Mesothelial cell of epicardium (in vitro differentiated cells): ENCODE measurements at regions not wholly inside any gene's neighbourhood (a gene's known extent, or its start where the extent isn't known, plus 50 kb on each side); places are given as distances from the start of the nearest gene placed in this dataset.
"Not testable (repeated sequence)": the region's sequence is repeated elsewhere in the genome, so short reads cannot be mapped to it uniquely, and the experiment has no call there.

ENCODE experiments used
- DNase-seq, 2 experiments: peaks; one replicate each; pipeline ENCODE4 v3.0.0; 2021; ENCODE audit warnings: low spot score in 2 of 2; ENCODE audit not compliant: unreplicated experiment in 2 of 2
- H3K27ac Mint-ChIP-seq: 2 replicates; pipeline ENCODE4 v1.8.0; 2021; ENCODE audit warnings: mixed read lengths
- H3K27me3 Mint-ChIP-seq: 2 replicates; pipeline ENCODE4 v1.8.0; 2021; ENCODE audit warnings: low read depth, mixed read lengths
- H3K36me3 Mint-ChIP-seq: 2 replicates; pipeline ENCODE4 v1.8.0; 2021; ENCODE audit warnings: mixed read lengths
- H3K4me1 Mint-ChIP-seq: 2 replicates; pipeline ENCODE4 v1.8.0; 2021; ENCODE audit warnings: mixed read lengths
- H3K4me3 Mint-ChIP-seq: 2 replicates; pipeline ENCODE4 v1.8.0; 2021; ENCODE audit warnings: mild to moderate bottlenecking, moderate library complexity, mixed read lengths
- H3K9me3 Mint-ChIP-seq: 2 replicates; pipeline ENCODE4 v1.8.0; 2021; ENCODE audit warnings: mixed read lengths
- TF ChIP-seq, protein P1 (sequence below): fragments of 200-600 bp; sonication (generic); IDR thresholded peaks from one replicate; pipeline ENCODE4 v1.5.0; 2021; ENCODE audit warnings: antibody characterized with exemption; ENCODE audit not compliant: unreplicated experiment

DNA sequence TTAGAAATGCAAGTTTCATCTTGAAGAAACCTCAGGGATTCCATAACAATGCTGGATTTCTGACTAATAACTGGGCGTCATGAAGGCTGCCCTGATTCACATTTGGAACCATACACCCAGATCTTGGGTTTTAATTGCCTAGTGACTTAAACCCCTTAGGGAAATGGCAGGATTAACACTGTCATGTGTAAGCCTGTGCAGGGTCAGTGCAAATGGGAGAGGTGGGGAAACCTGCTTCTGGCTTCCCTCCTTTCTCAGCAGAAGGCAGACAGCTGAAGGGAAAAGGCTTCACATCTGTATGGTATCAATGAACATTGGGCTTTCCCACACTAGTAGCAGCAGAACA is 364.2 kb downstream of the ANKRD30A start:
- no peaks in the 10 kb centered on the region for H3K27me3 Mint-ChIP-seq
- no peak overlapping the region for H3K4me3 Mint-ChIP-seq
- TF ChIP-seq, protein P1, sequence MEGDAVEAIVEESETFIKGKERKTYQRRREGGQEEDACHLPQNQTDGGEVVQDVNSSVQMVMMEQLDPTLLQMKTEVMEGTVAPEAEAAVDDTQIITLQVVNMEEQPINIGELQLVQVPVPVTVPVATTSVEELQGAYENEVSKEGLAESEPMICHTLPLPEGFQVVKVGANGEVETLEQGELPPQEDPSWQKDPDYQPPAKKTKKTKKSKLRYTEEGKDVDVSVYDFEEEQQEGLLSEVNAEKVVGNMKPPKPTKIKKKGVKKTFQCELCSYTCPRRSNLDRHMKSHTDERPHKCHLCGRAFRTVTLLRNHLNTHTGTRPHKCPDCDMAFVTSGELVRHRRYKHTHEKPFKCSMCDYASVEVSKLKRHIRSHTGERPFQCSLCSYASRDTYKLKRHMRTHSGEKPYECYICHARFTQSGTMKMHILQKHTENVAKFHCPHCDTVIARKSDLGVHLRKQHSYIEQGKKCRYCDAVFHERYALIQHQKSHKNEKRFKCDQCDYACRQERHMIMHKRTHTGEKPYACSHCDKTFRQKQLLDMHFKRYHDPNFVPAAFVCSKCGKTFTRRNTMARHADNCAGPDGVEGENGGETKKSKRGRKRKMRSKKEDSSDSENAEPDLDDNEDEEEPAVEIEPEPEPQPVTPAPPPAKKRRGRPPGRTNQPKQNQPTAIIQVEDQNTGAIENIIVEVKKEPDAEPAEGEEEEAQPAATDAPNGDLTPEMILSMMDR = no peak
- peaks cover 41% of the 10 kb centered on the region for H3K9me3 Mint-ChIP-seq
- no peaks in the 10 kb centered on the region for H3K4me1 Mint-ChIP-seq
- no peak for DNase-seq
- peaks cover 2% of the 10 kb centered on the region for H3K36me3 Mint-ChIP-seq
- H3K27ac Mint-ChIP-seq = no peak overlapping the region

DNA sequence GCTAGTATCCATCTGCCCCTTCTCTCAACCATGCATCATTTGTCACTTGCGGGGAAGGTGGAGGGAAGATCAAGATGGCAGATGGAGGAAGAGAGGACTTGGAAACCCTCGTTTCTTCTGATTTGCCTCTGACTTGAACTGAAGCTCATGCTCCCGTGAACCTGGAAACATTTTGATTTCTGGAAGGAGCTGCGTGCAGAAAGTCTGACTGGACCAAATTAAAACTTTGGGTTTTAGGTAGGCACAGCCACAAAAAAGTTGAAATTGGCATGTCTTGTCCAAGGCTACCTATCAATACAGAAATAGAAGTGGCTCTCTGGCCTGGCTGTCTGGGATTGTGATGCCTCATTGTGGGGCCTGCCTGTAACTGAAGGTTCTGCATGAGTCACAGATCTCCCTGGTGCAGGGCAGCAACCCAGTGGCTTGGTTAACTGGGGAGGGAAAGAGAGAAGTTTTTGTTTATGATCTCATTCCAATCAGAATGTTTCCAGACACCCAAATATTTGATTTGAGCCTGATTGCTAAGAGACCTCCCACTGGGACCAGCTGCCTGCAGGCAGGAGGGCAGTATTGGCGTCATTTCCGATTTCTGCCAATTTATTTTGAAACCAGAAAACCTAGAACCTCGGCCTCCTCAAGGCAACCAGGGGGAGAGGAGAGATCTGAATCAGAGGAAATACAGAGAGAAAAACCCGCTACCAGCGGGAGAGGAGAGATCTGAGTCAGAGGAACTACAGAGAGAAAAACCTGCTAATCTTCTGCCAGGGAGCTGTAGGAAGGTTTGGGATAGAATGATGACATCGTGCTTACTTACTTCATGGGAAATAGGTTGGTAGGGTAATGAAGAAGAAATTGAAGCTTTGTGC is 363.6 kb downstream of the ANKRD30A start:
- Mint-ChIP-seq H3K4me3 (no peak overlapping the region), H3K27me3 (no peaks in the 10 kb centered on the region), H3K36me3 (peaks cover 2% of the 10 kb centered on the region), H3K9me3 (peaks cover 40% of the 10 kb centered on the region), H3K27ac (no peak overlapping the region), H3K4me1 (no peaks in the 10 kb centered on the region)
- DNase-seq = no peak
- TF ChIP-seq, protein P1 = no peak

DNA sequence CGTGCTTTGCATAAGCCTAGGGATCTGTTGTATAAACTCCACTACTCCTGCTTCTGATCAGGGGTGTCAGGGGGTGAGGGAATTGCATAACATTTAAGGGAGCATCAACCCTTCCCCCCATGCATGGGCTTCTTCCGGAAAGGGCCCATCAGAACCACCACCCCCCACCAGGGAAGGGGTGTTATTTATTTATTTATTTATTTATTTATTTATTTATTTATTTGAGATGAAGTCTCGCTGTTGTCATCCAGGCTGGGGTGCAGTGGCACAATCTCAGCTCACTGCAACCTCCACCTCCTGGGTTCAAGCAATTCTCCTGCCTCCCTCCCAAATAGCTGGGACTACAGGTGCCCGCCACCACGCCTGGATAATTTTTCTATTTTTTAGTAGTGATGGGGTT is 355.2 kb downstream of the ANKRD30A start:
- not testable (repeated sequence) for H3K27me3 Mint-ChIP-seq, H3K27ac Mint-ChIP-seq, DNase-seq, H3K36me3 Mint-ChIP-seq, H3K4me1 Mint-ChIP-seq, H3K4me3 Mint-ChIP-seq
- peaks cover 36% of the 10 kb centered on the region for H3K9me3 Mint-ChIP-seq

DNA sequence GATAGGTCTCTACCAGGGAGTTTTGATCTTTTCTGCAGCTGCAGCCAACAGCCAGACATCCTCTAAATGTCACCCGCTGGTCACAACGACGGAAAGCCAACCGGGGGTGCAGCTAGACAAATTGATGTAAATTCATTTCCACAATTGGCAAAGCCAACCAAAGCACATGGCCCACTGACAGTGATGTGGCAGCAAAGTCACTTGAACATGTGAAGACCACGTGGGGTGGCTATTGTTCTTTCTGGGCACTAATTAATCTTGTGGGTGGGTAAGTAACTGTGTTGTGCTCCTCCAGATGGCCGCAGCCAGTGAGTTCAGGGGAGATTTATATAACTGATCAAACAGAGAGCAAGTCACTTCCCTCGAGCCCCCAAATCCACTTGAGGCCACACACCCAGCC is 354.1 kb downstream of the ANKRD30A start:
- Mint-ChIP-seq H3K27me3 (no peaks in the 10 kb centered on the region), H3K4me3 (no peak overlapping the region), H3K9me3 (peaks cover 33% of the 10 kb centered on the region), H3K27ac (no peak overlapping the region), H3K36me3 (no peaks in the 10 kb centered on the region), H3K4me1 (no peaks in the 10 kb centered on the region)
- DNase-seq = no peak
- TF ChIP-seq, protein P1 = no peak

DNA sequence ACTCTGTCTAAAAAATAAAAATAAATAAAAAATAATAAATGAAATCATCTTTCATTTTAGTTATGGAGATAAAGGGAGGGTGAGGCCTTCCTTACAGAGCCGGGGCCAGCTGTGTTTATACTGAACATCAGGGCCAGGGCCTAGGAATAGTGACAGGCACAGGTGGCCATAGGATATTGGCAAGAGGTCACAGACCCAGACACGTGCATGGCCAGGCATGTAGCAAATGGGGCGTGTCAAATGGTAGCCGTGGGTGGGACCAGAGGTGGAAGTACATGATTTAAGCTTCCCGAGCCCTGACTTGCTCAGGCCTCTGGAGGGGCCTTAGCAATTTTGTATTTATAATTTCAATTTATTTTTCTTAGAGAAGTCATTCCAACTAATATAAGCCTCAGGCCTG is 353.0 kb downstream of the ANKRD30A start:
- no peak overlapping the region for H3K27ac Mint-ChIP-seq
- peaks cover 38% of the 10 kb centered on the region for H3K9me3 Mint-ChIP-seq
- no peaks in the 10 kb centered on the region for H3K27me3 Mint-ChIP-seq
- H3K4me3 Mint-ChIP-seq = no peak overlapping the region
- H3K4me1 Mint-ChIP-seq = no peaks in the 10 kb centered on the region
- no peak for DNase-seq
- H3K36me3 Mint-ChIP-seq = no peaks in the 10 kb centered on the region
- TF ChIP-seq, protein P1 = no peak

DNA sequence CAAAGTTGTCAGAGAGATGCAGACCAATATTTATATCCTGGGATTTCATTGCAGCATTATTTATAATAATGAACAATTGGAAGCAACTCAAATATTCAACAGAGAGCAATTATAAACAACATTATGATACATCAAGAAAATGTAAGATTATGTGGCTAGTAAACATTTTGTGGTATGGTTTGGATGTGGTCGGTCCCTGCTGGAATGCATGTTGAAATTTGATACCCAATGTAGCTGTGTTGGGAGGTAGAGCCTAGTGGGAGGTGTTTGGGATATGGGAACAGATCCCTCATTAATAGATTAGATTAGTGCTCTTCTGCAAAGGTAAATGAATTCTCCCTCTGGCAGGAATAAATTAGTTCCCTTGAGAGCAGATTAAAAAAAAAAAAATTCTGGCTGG is 350.9 kb downstream of the ANKRD30A start:
- H3K27me3 Mint-ChIP-seq = no peaks in the 10 kb centered on the region
- no peaks in the 10 kb centered on the region for H3K4me1 Mint-ChIP-seq
- no peaks in the 10 kb centered on the region for H3K36me3 Mint-ChIP-seq
- TF ChIP-seq, protein P1 = no peak
- H3K9me3 Mint-ChIP-seq = peaks cover 38% of the 10 kb centered on the region
- H3K4me3 Mint-ChIP-seq = no peak overlapping the region
- no peak for DNase-seq
- no peak overlapping the region for H3K27ac Mint-ChIP-seq
